ENCODE measurements at regions not wholly inside any gene's neighbourhood (a gene's known extent, or its start where the extent isn't known, plus 50 kb on each side); places are given as distances from the start of the nearest gene placed in this dataset.

GRCh38 chr18:43213816-43214215 is 63.5 kb downstream of the SYT4 start:
- no peak for DNase-seq

GRCh38 chr18:43211059-43211458 is 66.2 kb downstream of the SYT4 start:
- no peak for DNase-seq

- DNase-seq = no peak
Observed at GRCh38 chr18:43195421-43195820, 79.9 kb upstream of the RIT2 start.

- DNase-seq = no peak
Observed at GRCh38 chr18:43193336-43193735, 77.9 kb upstream of the RIT2 start.

GRCh38 chr18:43192408-43192807 is 76.9 kb upstream of the RIT2 start:
- no peak for DNase-seq

- no peak for DNase-seq
Observed at GRCh38 chr18:43181711-43182110, 66.2 kb upstream of the RIT2 start.

- peak in 1 of 3 experiments; percentile 45 for DNase-seq
Observed at GRCh38 chr18:43180814-43181213, 65.3 kb upstream of the RIT2 start.

GRCh38 chr18:43175257-43175656 is 59.8 kb upstream of the RIT2 start:
- peak in 1 of 3 experiments; percentile 25 for DNase-seq

GRCh38 chr18:43170586-43170985 is 55.1 kb upstream of the RIT2 start:
- DNase-seq = no peak

Measured in NCI-H1417 (cell line).